ENCODE measurements at regions not wholly inside any gene's neighbourhood (a gene's known extent, or its start where the extent isn't known, plus 50 kb on each side); places are given as distances from the start of the nearest gene placed in this dataset.

- TF ChIP-seq CTCF (IDR thresholded peaks at IDR 0.05; ENCODE audit: low read depth, low read length) (no peak), POLR2A (IDR thresholded peaks at IDR 0.05; ENCODE audit: extremely low read depth, insufficient read length) (no peak), MAX (IDR thresholded peaks at IDR 0.05; ENCODE audit: low read depth, low read length) (no peak)
These were observed 506.5 kb downstream of the HS3ST4 start for GRCh38 chr16:26198221-26198620.
